ENCODE measurements at regions not wholly inside any gene's neighbourhood (a gene's known extent, or its start where the extent isn't known, plus 50 kb on each side); places are given as distances from the start of the nearest gene placed in this dataset.

DNA sequence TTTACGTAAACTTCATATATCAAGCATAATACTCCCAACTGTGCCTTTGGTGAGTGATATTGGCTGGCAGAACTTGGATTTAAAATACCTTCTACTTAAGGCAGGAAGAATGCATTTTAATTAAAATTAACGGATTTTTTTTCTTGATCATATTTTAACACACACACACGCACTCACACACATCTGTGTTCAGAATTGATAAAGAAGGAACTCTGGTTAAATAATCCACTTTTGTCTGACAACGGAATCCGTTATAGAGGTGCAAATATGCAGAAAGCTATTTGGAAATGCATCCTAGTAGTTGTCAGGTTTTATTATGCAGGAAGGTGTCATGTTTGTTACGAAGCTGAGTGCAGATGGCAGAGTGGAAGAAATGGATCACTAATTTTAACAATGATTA is 105.5 kb upstream of the ZNF536 start:
- Histone ChIP-seq H3K9me3 (replicated peaks in 1 of 3) (no peaks in the 10 kb centered on the region), H3K27me3 (no peaks in the 10 kb centered on the region), H3K27ac (no peak overlapping the region), H3K36me3 (replicated peaks in 1 of 2) (no peaks in the 10 kb centered on the region), H3K4me3 (no peak overlapping the region), H3K4me1 (replicated peaks in 1 of 2) (no peaks in the 10 kb centered on the region)
- intact Hi-C loops (cut with DNase I): no loop called here
- TF ChIP-seq, protein P1, sequence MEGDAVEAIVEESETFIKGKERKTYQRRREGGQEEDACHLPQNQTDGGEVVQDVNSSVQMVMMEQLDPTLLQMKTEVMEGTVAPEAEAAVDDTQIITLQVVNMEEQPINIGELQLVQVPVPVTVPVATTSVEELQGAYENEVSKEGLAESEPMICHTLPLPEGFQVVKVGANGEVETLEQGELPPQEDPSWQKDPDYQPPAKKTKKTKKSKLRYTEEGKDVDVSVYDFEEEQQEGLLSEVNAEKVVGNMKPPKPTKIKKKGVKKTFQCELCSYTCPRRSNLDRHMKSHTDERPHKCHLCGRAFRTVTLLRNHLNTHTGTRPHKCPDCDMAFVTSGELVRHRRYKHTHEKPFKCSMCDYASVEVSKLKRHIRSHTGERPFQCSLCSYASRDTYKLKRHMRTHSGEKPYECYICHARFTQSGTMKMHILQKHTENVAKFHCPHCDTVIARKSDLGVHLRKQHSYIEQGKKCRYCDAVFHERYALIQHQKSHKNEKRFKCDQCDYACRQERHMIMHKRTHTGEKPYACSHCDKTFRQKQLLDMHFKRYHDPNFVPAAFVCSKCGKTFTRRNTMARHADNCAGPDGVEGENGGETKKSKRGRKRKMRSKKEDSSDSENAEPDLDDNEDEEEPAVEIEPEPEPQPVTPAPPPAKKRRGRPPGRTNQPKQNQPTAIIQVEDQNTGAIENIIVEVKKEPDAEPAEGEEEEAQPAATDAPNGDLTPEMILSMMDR (IDR thresholded peaks at IDR 0.05): no peak
- TF ChIP-seq POLR2A (IDR thresholded peaks at IDR 0.05): no peak
- WGBS, 4 donors: 87 to 92% (median 89%) methylated on average over 6 of the region's 6 CpGs
- no peak for DNase-seq

DNA sequence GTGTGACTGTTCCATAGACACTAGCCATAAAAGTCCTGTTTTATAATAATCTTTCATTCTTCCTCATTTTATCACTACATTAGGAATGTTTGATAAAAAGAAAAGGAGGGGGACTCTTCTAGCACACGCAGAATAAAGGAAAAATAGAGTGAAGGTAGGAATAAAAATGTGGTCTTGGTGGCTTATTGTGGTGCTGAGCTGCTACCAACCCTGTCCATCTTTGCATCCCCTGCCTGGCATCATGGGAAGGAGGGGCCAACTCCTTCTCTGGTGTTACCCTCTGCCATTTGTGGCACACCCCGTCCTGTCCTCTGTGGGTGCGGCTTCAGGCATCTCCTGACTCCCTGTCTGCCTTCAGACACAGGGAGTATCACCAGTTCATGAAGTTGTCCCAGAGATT is 104.9 kb upstream of the ZNF536 start:
- no peaks in the 10 kb centered on the region for H3K4me1 ChIP-seq (replicated peaks in 1 of 2)
- H3K9me3 ChIP-seq (replicated peaks in 1 of 3): no peaks in the 10 kb centered on the region
- TF ChIP-seq, protein P1 (IDR thresholded peaks at IDR 0.05): no peak
- TF ChIP-seq POLR2A (IDR thresholded peaks at IDR 0.05): no peak
- H3K27me3 ChIP-seq: no peaks in the 10 kb centered on the region
- H3K4me3 ChIP-seq: no peak overlapping the region
- DNase-seq: no peak
- H3K27ac ChIP-seq: no peak overlapping the region
- intact Hi-C loops (cut with DNase I): no loop called here
- 63 to 84% (median 70%) methylated on average over 3 of the region's 3 CpGs for WGBS, 4 donors
- H3K36me3 ChIP-seq (replicated peaks in 1 of 2): no peaks in the 10 kb centered on the region

DNA sequence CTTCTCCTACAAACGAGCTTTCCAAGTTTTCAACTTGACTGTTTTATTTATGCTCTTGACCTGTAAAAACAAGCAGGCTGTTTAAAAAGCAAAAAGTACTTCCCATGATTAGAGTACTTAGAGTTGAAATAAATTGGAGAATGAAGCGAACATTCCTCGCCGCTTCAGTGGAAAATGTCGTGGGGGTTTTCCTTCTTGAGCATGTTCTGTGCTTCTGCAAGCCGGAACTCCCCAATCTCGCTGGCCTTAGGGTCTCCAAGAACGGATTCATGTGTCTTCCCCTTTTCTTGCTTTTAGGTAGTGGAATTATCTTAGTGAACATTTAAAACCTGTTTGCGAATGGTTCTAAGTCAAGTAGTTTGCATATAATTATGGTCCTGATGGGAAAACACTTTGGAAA is 103.6 kb upstream of the ZNF536 start:
- Histone ChIP-seq H3K9me3 (replicated peaks in 1 of 3) (no peaks in the 10 kb centered on the region), H3K36me3 (replicated peaks in 1 of 2) (no peaks in the 10 kb centered on the region), H3K4me1 (replicated peaks in 1 of 2) (no peaks in the 10 kb centered on the region), H3K4me3 (no peak overlapping the region), H3K27ac (no peak overlapping the region), H3K27me3 (no peaks in the 10 kb centered on the region)
- no peak for DNase-seq
- no peak for TF ChIP-seq POLR2A (IDR thresholded peaks at IDR 0.05)
- TF ChIP-seq, protein P1 (IDR thresholded peaks at IDR 0.05): no peak
- intact Hi-C loops (cut with DNase I): no loop called here
- 70 to 81% (median 73%) methylated on average over 9 of the region's 9 CpGs for WGBS, 4 donors

DNA sequence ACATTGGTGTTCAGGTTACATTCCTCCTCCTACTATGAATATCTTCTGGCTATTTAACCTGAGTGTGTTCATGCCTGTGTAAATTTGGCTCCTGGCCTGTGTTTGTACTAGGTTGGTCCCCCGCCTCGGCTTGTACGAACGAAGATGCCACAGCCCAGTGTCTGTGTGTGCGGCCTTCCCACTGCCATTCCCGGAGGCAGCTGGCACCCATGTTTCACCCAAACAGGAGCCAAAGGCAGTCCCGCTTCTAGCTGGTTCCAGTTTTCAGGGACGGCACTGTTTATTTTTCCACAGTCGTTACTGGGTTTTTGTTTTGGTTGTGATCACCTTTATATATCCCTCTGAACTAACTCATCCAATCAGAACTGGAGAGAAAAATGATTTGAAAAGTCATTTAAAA is 102.5 kb upstream of the ZNF536 start:
- Histone ChIP-seq H3K27ac (no peak overlapping the region), H3K27me3 (no peaks in the 10 kb centered on the region), H3K9me3 (replicated peaks in 1 of 3) (no peaks in the 10 kb centered on the region), H3K36me3 (replicated peaks in 1 of 2) (no peaks in the 10 kb centered on the region), H3K4me1 (replicated peaks in 1 of 2) (no peaks in the 10 kb centered on the region), H3K4me3 (no peak overlapping the region)
- TF ChIP-seq POLR2A (IDR thresholded peaks at IDR 0.05): no peak
- TF ChIP-seq, protein P1 (IDR thresholded peaks at IDR 0.05): no peak
- WGBS, 4 donors: 82 to 95% (median 90%) methylated on average over 9 of the region's 9 CpGs
- DNase-seq: no peak
- intact Hi-C loops (cut with DNase I): no loop called here
